Epithelial cell of prostate (primary cell): ENCODE measurements at regions not wholly inside any gene's neighbourhood (a gene's known extent, or its start where the extent isn't known, plus 50 kb on each side); places are given as distances from the start of the nearest gene placed in this dataset.

Experiments used
- DNase-seq: peaks from one replicate; pipeline ENCODE4 v3.0.0-alpha.2; 2011; ENCODE audit warnings: low read depth, low spot score
- H3K27ac ChIP-seq: fragments of 450-650 bp; 2 replicates; pipeline ENCODE4 v1.5.1; 2017; ENCODE audit warnings: mild to moderate bottlenecking

- no peak overlapping the region for H3K27ac ChIP-seq
- DNase-seq = no peak
Observed at GRCh38 chr13:100872761-100873160, 198.2 kb upstream of the TMTC4 start.

DNA sequence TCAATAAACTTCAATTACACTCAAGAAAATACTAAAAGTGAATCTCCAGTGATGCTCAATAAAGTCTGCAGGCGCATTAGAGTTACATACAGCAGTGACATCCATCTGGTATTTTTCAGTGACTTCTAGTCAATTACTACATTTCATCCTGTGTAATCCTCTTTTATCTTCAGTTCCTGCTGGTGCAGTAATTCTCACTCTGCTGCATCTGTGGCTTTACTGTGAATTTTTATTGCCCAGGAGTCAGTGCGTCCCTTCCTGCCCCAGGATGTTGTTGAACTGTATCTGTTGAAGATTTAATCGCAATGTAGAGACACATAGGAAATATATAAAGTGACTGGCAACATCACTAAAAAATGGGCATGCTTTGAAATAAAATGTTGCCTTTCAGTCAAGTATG, 196.3 kb upstream of the TMTC4 start:
- H3K27ac ChIP-seq = no peak overlapping the region
- DNase-seq = no peak

DNA sequence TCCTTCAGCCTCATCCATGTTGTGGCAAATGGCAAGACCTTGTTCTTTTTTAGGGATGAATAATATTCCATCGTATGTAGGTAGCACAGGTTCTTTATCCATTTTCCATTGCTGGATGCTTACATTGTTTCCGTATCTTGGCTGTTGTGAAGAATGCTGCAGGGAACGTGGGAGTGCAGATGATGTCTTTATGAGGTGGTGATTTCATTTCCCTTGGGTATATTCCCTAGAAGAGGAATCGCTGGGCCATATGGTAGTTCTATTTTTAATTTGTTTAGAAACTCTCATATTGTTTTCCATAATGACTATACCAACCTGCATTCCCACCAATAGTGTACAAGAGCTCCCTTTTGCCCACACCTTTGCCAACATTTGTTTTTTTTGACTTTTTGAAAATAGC, 186.3 kb upstream of the TMTC4 start:
- DNase-seq = no peak
- H3K27ac ChIP-seq = no peak overlapping the region

- DNase-seq = no peak
- no peak overlapping the region for H3K27ac ChIP-seq
Observed at GRCh38 chr13:100859861-100860260, 185.3 kb upstream of the TMTC4 start.

DNA sequence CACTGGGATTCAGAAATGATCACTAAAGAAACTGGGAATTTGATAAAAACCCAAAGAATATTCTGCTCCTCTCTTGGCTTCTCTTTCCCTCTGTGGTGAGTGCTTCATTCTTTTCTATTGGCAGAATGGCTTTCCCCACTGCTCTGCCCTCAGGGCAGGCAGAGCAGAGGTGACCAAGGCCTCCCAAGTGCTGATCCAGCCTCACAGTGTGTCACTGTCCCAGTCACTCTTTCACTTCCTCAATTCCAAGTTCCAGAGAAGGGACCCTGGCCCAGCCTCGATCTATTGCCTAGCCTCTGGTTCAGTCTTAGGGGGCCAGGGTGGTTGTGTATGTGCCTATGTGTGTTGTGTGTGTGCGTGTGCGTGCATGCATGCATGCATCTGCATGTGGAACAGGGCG, 180.6 kb upstream of the TMTC4 start:
- no peak for DNase-seq
- no peak overlapping the region for H3K27ac ChIP-seq

DNA sequence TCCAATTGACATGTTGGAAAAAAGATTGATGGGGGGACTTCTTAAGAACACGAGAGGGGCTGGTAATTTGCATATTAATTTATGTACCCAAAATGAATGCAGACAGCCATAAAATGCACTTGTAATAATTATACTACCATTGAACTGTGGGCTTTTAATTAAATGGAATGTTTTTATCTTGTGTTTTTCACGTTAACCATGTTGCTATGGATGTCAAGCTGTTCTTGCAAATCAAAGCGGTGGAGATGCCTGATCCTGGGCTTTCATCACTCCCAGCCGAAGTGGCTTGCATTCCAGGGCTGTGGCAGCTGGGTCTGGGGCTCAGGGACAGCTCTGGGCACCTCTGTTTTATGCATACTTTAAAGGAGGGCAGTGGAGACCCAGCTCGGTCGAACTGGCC, 179.4 kb upstream of the TMTC4 start:
- H3K27ac ChIP-seq = no peak overlapping the region
- no peak for DNase-seq

GRCh38 chr13:100853434-100853833, 178.8 kb upstream of the TMTC4 start:
- no peak overlapping the region for H3K27ac ChIP-seq
- DNase-seq = no peak

- no peak for DNase-seq
- no peak overlapping the region for H3K27ac ChIP-seq
Observed at GRCh38 chr13:100852146-100852545, 177.6 kb upstream of the TMTC4 start.

- no peak overlapping the region for H3K27ac ChIP-seq
- DNase-seq = no peak
Observed at GRCh38 chr13:100848304-100848703, 173.7 kb upstream of the TMTC4 start.

GRCh38 chr13:100845128-100845757, 170.6 kb upstream of the TMTC4 start:
- DNase-seq = no peak
- H3K27ac ChIP-seq = no peak overlapping the region

DNA sequence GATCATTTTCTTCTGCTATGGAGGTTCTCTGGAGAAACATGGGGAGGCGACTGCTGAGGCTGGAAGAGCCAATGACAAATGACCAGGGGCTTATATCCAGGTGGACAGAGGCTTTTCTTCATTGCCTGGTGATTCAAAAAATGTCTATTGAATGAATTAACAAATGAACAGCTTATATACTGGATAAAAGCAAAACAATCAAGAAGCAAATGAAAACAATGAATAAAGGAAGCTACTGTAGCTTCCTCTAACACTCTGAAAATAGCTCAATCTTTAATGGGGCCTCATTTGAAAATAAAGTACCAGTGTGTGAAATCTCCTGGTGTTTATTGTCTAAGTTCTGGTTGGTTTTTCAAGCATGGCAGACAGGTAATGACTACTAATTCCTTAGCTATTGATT, 167.5 kb upstream of the TMTC4 start:
- H3K27ac ChIP-seq = no peak overlapping the region

GRCh38 chr13:100838387-100838786, 163.8 kb upstream of the TMTC4 start:
- no peak for DNase-seq
- no peak overlapping the region for H3K27ac ChIP-seq

More for the DNA sequence above, 167.5 kb upstream of the TMTC4 start:
- DNase-seq = no peak

DNA sequence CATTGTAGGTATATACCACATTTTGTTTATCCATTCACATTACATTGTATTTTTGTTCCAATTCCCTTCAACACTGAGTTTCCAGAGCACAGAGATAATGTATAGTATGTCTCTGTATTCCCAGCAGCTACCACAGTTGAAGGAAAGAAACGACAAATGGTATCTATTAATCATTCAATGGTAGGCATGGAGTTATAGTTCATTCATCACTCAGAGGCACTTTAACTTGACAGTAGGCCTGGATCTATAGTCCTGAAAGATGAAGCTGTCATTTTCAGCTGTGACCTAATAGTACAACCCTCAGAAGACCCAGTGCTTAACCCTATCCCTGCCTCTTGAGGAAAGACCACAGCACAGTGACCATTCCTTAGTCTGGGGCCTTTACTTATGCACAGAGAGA, 163.0 kb upstream of the TMTC4 start:
- no peak overlapping the region for H3K27ac ChIP-seq
- DNase-seq = no peak

GRCh38 chr13:100836711-100837110, 162.1 kb upstream of the TMTC4 start:
- no peak overlapping the region for H3K27ac ChIP-seq
- DNase-seq = no peak

DNA sequence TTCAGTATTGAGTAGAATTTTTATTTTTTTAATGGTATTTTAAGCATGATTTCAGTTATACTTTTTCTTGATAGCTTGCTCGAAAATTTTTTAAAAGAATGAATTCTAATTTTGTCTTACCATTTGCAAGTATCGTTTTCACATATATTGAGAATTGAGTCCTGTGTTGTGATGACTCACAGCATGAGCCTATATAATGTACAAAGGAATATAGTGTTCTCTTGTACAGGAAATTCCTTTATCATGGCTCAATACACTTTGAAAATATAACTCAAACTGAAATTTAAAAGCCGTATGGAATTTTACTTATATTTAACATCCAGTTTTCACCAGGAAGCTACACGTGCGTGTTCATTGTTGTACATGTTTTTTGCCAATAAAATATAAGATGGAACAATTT, 161.1 kb upstream of the TMTC4 start:
- no peak for DNase-seq
- H3K27ac ChIP-seq = no peak overlapping the region

GRCh38 chr13:100833427-100833826, 158.8 kb upstream of the TMTC4 start:
- no peak overlapping the region for H3K27ac ChIP-seq
- no peak for DNase-seq

DNA sequence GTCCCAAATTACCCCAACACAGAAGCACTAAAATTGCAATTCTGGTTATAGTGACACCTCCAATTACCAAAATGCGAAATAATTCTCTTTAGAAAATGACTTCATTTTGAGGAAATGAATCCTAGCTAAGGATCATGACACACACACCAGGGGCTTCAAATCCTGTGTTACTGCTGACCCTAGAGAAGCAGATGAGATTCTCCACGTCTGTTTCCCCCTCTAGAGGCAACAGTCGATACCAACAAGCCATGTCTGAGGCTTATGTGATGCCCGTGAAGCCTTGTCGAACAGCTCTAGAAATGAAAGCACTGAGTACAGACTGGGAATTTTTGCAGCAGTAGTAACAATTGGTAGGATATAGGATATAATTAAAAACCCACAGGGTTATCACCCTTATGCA, 153.6 kb upstream of the TMTC4 start:
- no peak overlapping the region for H3K27ac ChIP-seq
- DNase-seq = no peak

- DNase-seq = no peak
- no peak overlapping the region for H3K27ac ChIP-seq
Observed at GRCh38 chr13:100827489-100828176, 153.0 kb upstream of the TMTC4 start.

GRCh38 chr13:100826441-100826840, 151.8 kb upstream of the TMTC4 start:
- no peak for DNase-seq
- H3K27ac ChIP-seq = no peak overlapping the region

- DNase-seq = no peak
Observed at GRCh38 chr13:100825557-100825956, 151.0 kb upstream of the TMTC4 start.

DNA sequence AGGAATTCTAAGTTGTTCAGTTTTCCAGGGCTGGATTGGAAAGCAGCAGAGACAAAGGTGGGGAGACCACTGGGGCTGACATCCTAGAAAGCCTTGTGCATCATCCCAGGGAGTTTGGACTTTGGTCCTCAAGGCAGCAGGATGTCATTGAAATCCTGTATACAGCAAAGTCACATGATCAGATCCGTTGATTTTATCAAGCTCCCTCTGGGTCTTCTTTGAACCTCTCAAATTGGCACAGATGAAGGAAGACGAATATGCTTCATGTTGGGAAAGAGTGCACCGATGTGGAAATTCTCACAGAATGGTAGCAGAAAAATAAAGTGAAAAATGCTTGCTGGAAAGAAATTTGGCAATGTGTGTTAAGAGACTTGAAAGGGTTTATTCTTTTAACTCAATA, 149.8 kb upstream of the TMTC4 start:
- no peak overlapping the region for H3K27ac ChIP-seq
- DNase-seq = no peak

More at GRCh38 chr13:100825557-100825956, 151.0 kb upstream of the TMTC4 start:
- H3K27ac ChIP-seq = no peak overlapping the region

DNA sequence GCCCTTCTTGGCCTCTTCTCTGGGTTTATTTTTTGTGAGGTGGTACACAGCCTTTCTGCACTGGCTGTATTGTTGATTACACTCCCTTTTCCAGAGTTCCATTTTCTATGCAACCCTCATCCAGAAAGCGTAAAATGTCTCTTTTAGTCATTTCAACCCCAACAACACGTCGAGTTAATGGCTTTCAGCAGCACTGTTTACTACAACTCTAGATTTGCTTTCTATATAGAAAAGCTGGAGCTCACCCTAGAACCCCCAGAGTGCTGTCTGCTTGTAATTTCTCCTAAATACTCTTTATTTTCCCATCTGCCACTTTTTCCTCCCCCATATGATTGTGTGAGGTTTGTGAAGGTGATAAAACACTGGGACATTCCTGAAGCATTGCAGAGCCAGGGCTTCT, 148.9 kb upstream of the TMTC4 start:
- no peak for DNase-seq
- H3K27ac ChIP-seq = no peak overlapping the region
